ENCODE measurements at regions not wholly inside any gene's neighbourhood (a gene's known extent, or its start where the extent isn't known, plus 50 kb on each side); places are given as distances from the start of the nearest gene placed in this dataset.

DNA sequence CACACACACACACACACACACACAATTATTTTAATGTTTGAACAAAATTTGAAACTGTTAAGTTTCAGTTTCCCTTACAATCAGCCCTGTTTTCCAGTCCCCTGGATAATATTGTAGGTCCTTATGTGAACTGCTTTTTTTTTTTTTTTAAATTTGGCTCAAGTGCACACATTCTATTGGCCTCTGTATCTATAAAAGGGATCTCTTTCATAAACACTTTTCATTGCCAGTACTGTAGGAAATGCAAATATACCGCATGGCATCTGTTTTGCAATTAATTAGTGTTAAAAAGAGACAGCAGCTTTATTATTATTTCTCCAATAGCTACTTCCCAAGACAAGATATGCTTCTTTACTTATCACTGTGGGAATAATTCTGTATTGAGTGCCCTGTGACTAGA lies 738.7 kb downstream of the EPHA4 start:
- TF ChIP-seq CTCF (IDR thresholded peaks at IDR 0.05 in 4 of 5, conservative IDR thresholded peaks at IDR 0.05 in 1 of 5) = no peak
- TF ChIP-seq POLR2A (IDR thresholded peaks at IDR 0.05) = no peak

Data from gastrocnemius medialis (tissue), 4 donors.